Astrocyte (in vitro differentiated cells and primary cell): ENCODE measurements at regions not wholly inside any gene's neighbourhood (a gene's known extent, or its start where the extent isn't known, plus 50 kb on each side); places are given as distances from the start of the nearest gene placed in this dataset.

Experiments used
- DNase-seq: peaks from one replicate; pipeline ENCODE4 v3.0.0-alpha.2; 2010; ENCODE audit warnings: low read depth
- FAIRE-seq: peaks from 2 replicates; lab custom pipeline; 2011; peaks lifted over from hg19 to GRCh38; lab: Jason Lieb, UNC
- H2AFZ ChIP-seq: 2 replicates; pipeline ENCODE4 v1.6.0; 2012; ENCODE audit warnings: low read depth, low read length, inconsistent platforms
- H3K27ac ChIP-seq: 2 replicates; pipeline ENCODE4 v1.5.1; 2011; ENCODE audit warnings: low read depth, low read length, inconsistent platforms
- H3K27me3 ChIP-seq: 2 replicates; pipeline ENCODE4 v1.6.0; 2011; ENCODE audit warnings: low read length, inconsistent platforms; ENCODE audit not compliant: insufficient read depth
- H3K36me3 ChIP-seq: 2 replicates; pipeline ENCODE4 v1.5.1; 2011; ENCODE audit warnings: low read length, inconsistent platforms; ENCODE audit not compliant: insufficient read depth
- H3K4me1 ChIP-seq: 2 replicates; pipeline ENCODE4 v1.5.1; 2011; ENCODE audit warnings: low read length, inconsistent platforms; ENCODE audit not compliant: insufficient read depth
- H3K4me2 ChIP-seq: 2 replicates; pipeline ENCODE4 v1.6.0; 2012; ENCODE audit warnings: low read length, inconsistent platforms
- H3K4me3 ChIP-seq: 2 replicates; pipeline ENCODE4 v1.5.1; 2011; ENCODE audit warnings: low read depth, mild to moderate bottlenecking, low read length, inconsistent platforms; ENCODE audit not compliant: insufficient read depth
- H3K79me2 ChIP-seq: 2 replicates; pipeline ENCODE4 v1.6.0; 2012; ENCODE audit warnings: mild to moderate bottlenecking, low read length, inconsistent platforms; ENCODE audit not compliant: insufficient read depth
- H3K9ac ChIP-seq: 2 replicates; pipeline ENCODE4 v1.6.0; 2012; ENCODE audit warnings: mild to moderate bottlenecking, low read length, inconsistent platforms
- H3K9me3 ChIP-seq: 2 replicates; pipeline ENCODE4 v1.5.1; 2012; ENCODE audit warnings: low read depth, mild to moderate bottlenecking, low read length, inconsistent platforms; ENCODE audit not compliant: insufficient read depth
- H4K20me1 ChIP-seq: 2 replicates; pipeline ENCODE4 v1.6.0; 2012; ENCODE audit warnings: low read length, inconsistent platforms; ENCODE audit not compliant: insufficient read depth
- H3K27ac Mint-ChIP-seq: one replicate; pipeline ENCODE4 v1.8.0; 2021; ENCODE audit warnings: mild to moderate bottlenecking, mixed read lengths; ENCODE audit not compliant: unreplicated experiment
- H3K27me3 Mint-ChIP-seq: one replicate; pipeline ENCODE4 v1.8.0; 2021; ENCODE audit warnings: low read depth, mixed read lengths; ENCODE audit not compliant: unreplicated experiment
- H3K36me3 Mint-ChIP-seq: one replicate; pipeline ENCODE4 v1.8.0; 2021; ENCODE audit warnings: low read depth, mixed read lengths; ENCODE audit not compliant: unreplicated experiment
- H3K4me1 Mint-ChIP-seq: one replicate; pipeline ENCODE4 v1.8.0; 2021; ENCODE audit warnings: low read depth, mixed read lengths; ENCODE audit not compliant: unreplicated experiment
- H3K4me3 Mint-ChIP-seq: one replicate; pipeline ENCODE4 v1.8.0; 2021; ENCODE audit warnings: mild to moderate bottlenecking, moderate library complexity, mixed read lengths; ENCODE audit not compliant: unreplicated experiment
- H3K9me3 Mint-ChIP-seq: one replicate; pipeline ENCODE4 v1.8.0; 2021; ENCODE audit warnings: mild to moderate bottlenecking, mixed read lengths; ENCODE audit not compliant: unreplicated experiment
- CTCF ChIP-seq: IDR thresholded peaks from 2 replicates; pipeline ENCODE4 v1.5.1; 2011; ENCODE audit warnings: low read depth, mild to moderate bottlenecking, inconsistent platforms, low read length, moderate library complexity; ENCODE audit not compliant: insufficient read depth
- EZH2 ChIP-seq: IDR thresholded peaks from 2 replicates; pipeline ENCODE4 v1.6.1; 2012; ENCODE audit warnings: mild to moderate bottlenecking, low read length, inconsistent platforms; ENCODE audit not compliant: insufficient read depth

DNA sequence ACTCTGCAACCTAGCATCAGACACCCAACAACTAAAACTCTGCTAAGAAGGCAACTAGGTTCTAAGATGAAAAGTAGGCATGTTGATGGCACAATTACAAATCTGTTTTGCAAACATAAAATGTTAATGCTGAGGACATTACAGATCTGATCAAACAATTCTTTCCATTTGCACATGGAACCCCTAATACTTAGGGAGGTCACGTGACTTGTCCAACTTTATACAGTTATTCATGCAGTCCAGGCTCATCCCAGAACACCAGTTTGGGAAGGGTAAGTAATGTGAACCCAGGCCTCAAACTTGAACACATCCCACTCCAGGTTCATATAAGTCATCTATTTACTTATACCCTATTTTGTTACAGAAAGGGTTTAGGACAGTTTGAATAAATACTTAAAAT lies 247.2 kb downstream of the HACE1 start:
- DNase-seq (no peak), FAIRE-seq (no peak)
- H3K9me3 Mint-ChIP-seq: peaks cover 1% of the 10 kb centered on the region
- Histone ChIP-seq H3K27ac (no peak overlapping the region), H4K20me1 (no peaks in the 10 kb centered on the region), H3K9ac (no peak overlapping the region), H3K9me3 (no peaks in the 10 kb centered on the region), H3K4me3 (no peak overlapping the region), H3K4me2 (no peak overlapping the region), H3K79me2 (no peaks in the 10 kb centered on the region), H2AFZ (no peak overlapping the region), H3K4me1 (peaks cover 7% of the 10 kb centered on the region), H3K36me3 (no peaks in the 10 kb centered on the region), H3K27me3 (no peaks in the 10 kb centered on the region)
- H3K27me3 Mint-ChIP-seq: peaks cover 3% of the 10 kb centered on the region
- no peak overlapping the region for H3K4me3 Mint-ChIP-seq
- peaks cover 14% of the 10 kb centered on the region for H3K4me1 Mint-ChIP-seq
- no peaks in the 10 kb centered on the region for H3K36me3 Mint-ChIP-seq
- no peak overlapping the region for H3K27ac Mint-ChIP-seq
- no peak for TF ChIP-seq EZH2
- no peak for TF ChIP-seq CTCF

GRCh38 chr6:104608101-104608500 lies 251.6 kb downstream of the HACE1 start:
- no peaks in the 10 kb centered on the region for H3K36me3 Mint-ChIP-seq
- no peaks in the 10 kb centered on the region for H3K36me3 ChIP-seq

More at GRCh38 chr6:104608101-104608500, 251.6 kb downstream of the HACE1 start:
- no peak for DNase-seq
- no peaks in the 10 kb centered on the region for H3K27me3 ChIP-seq
- Mint-ChIP-seq H3K9me3 (no peaks in the 10 kb centered on the region), H3K4me3 (no peak overlapping the region), H3K27me3 (peaks cover 3% of the 10 kb centered on the region), H3K27ac (no peak overlapping the region), H3K4me1 (peaks cover 6% of the 10 kb centered on the region)
- H3K79me2 ChIP-seq: no peaks in the 10 kb centered on the region
- TF ChIP-seq CTCF (no peak), EZH2 (no peak)
- FAIRE-seq: no peak
- H2AFZ ChIP-seq: no peak overlapping the region
- no peaks in the 10 kb centered on the region for H3K4me1 ChIP-seq
- no peaks in the 10 kb centered on the region for H4K20me1 ChIP-seq
- H3K9me3 ChIP-seq: no peaks in the 10 kb centered on the region
- H3K4me2 ChIP-seq: no peak overlapping the region
- H3K4me3 ChIP-seq: no peak overlapping the region
- no peak overlapping the region for H3K27ac ChIP-seq
- H3K9ac ChIP-seq: no peak overlapping the region
